ENCODE measurements at regions not wholly inside any gene's neighbourhood (a gene's known extent, or its start where the extent isn't known, plus 50 kb on each side); places are given as distances from the start of the nearest gene placed in this dataset.

DNA sequence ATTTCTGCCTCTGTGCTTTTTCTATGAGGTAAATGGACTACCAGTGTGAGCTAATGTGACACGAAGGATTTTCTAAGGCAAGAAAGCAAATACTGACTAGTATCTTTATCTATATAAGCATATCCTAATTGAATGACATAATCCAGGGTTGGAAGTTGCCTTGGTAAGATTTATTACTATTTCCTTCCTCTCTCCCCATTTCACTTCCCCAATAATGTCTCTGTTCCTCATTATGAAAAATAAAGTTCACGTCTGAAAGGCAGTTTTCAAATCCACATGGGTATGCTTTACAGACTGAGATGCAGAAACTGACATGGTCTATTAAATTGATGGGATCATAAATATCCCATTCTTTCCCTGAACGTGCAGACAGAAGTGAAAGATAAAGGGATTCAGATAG, 86.0 kb downstream of the DTWD1 start:
- DNase-seq (ENCODE audit: low read depth, low spot score), result no peak
- in situ Hi-C loops (cut with HindIII; ENCODE audit: low sequenced_read_pairs), result no loop called here
- H3K4me3 ChIP-seq (ENCODE audit: low read depth, low read length), result no peak overlapping the region
- TF ChIP-seq, protein P1, sequence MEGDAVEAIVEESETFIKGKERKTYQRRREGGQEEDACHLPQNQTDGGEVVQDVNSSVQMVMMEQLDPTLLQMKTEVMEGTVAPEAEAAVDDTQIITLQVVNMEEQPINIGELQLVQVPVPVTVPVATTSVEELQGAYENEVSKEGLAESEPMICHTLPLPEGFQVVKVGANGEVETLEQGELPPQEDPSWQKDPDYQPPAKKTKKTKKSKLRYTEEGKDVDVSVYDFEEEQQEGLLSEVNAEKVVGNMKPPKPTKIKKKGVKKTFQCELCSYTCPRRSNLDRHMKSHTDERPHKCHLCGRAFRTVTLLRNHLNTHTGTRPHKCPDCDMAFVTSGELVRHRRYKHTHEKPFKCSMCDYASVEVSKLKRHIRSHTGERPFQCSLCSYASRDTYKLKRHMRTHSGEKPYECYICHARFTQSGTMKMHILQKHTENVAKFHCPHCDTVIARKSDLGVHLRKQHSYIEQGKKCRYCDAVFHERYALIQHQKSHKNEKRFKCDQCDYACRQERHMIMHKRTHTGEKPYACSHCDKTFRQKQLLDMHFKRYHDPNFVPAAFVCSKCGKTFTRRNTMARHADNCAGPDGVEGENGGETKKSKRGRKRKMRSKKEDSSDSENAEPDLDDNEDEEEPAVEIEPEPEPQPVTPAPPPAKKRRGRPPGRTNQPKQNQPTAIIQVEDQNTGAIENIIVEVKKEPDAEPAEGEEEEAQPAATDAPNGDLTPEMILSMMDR (IDR thresholded peaks at IDR 0.05; ENCODE audit: low read depth, low read length), result no peak

DNA sequence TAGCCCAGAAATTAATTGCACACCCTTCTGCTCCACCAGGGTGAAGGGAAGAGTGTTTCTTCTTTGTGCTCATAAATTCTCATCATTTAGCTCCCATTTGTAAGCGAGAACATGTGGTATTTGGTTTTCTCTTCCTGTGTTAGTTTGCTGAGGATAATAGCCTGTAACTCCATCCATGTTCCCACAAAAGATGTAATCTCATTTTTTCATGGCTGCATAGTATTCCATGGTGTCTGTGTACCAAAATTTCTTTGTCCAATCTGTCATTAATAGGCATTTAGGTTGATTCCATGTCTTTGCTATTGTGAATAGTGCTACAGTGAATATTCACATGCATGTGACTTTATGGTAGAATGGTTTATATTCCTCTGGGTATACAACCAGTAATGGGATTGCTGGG, 86.8 kb downstream of the DTWD1 start:
- in situ Hi-C loops (cut with HindIII; ENCODE audit: low sequenced_read_pairs), result no loop called here
- DNase-seq (ENCODE audit: low read depth, low spot score), result no peak
- TF ChIP-seq, protein P1 (IDR thresholded peaks at IDR 0.05; ENCODE audit: low read depth, low read length), result no peak

DNA sequence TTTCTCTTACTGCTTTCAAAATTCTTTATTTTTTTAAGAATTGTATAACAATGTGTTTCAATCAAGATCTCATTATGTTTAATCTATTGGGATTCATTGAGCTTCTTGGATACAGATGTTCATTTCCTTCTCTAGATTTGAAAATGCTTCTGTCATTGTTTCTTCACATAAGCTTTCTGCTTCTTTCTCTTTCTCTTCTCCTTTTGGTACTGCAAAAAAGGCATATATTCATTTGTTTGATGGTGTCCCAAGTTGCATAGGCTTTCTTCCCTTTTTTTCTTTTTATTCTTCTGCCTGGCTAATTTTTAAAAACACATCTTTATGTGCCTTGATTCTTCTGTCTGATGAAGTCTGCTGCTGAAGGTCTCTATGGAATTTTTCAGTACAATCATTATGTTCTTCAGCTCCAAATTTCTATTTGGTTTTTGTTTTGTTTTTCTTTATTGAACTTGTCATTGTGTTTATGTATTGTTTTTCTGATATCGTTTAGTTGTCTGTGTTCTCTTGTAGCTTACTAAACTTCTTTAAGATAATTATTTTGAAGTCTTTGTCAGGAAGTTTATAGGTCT, 88.9 kb downstream of the DTWD1 start:
- no peak overlapping the region for H3K4me3 ChIP-seq (ENCODE audit: low read depth, low read length)
- no peak for DNase-seq (ENCODE audit: low read depth, low spot score)
- in situ Hi-C loops (cut with HindIII; ENCODE audit: low sequenced_read_pairs), result no loop called here
- TF ChIP-seq, protein P1 (IDR thresholded peaks at IDR 0.05; ENCODE audit: low read depth, low read length), result no peak

More for the DNA sequence above, 86.8 kb downstream of the DTWD1 start:
- no peak overlapping the region for H3K4me3 ChIP-seq (ENCODE audit: low read depth, low read length)

DNA sequence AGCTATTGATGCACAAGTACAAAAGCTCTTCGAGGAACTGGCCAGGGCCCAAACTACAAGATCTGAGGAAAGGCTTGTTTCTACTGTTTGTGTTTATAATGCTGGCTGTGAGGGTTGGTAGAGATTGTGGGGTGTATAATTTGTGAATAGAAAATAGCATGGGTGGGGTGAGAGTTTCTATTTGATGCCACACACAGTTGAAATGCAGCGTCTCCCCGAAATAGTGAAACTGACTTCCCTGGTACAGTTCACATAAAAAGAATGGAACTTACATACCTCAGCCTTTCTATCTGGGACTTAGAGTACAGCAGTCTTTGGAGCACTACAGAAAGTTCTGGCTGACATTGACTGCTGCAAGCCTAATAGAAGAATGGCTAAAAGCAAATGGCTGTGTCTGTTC, 91.3 kb downstream of the DTWD1 start:
- TF ChIP-seq, protein P1 (IDR thresholded peaks at IDR 0.05; ENCODE audit: low read depth, low read length), result no peak
- in situ Hi-C loops (cut with HindIII; ENCODE audit: low sequenced_read_pairs), result no loop called here
- no peak for DNase-seq (ENCODE audit: low read depth, low spot score)
- no peak overlapping the region for H3K4me3 ChIP-seq (ENCODE audit: low read depth, low read length)

DNA sequence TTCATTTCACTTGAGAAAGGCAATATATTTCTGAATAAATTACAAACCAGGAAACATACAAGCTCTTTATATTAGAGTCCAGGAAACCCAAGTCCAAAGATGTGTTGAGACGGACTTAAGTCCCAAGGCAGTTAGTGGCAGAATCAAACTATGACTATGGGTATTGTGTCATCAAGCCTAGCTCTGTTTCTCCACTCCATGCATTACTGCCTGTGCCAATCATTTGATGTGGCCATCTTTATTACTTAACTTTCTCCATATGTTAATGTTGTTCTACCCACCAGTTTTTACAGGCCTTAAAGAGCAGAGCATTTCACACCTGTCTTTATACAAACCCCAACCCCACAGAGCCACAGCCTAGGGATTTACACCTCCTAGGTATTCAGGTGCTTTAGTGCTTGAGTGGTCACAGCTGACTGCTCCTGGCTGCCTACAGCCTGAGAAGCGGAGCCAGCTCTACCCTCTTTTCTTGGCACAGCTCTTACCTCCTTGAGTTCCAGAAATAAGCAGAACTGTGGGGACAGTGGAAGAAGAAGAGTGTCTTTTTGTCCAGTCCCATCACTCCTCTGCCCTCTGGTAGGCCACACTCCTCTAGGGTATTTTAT, 92.1 kb downstream of the DTWD1 start:
- H3K4me3 ChIP-seq (ENCODE audit: low read depth, low read length), result no peak overlapping the region
- TF ChIP-seq, protein P1 (IDR thresholded peaks at IDR 0.05; ENCODE audit: low read depth, low read length), result no peak
- no peak for DNase-seq (ENCODE audit: low read depth, low spot score)
- in situ Hi-C loops (cut with HindIII; ENCODE audit: low sequenced_read_pairs), result no loop called here

DNA sequence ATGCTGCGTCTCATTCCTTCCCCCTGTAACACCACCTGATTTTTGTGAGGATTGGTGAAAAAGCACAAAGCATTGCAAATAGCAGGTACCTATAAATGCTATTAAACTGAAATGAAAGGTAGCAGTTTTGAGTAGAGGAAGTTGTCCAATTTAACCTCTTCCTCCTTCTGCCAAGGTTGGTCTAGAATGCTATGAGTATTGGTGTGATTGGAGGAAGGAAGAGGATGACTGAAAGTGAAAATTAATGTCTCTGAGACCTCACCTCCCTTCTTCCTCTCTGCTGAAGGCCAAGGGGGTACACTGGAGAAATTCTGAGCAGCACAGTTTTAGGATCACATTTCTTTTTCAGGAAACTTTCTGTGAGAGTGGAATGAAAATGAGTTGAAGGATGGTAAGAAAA, 94.4 kb downstream of the DTWD1 start:
- H3K4me3 ChIP-seq (ENCODE audit: low read depth, low read length), result no peak overlapping the region
- TF ChIP-seq, protein P1 (IDR thresholded peaks at IDR 0.05; ENCODE audit: low read depth, low read length), result no peak
- DNase-seq (ENCODE audit: low read depth, low spot score), result no peak
- in situ Hi-C loops (cut with HindIII; ENCODE audit: low sequenced_read_pairs), result no loop called here
